ENCODE measurements at regions not wholly inside any gene's neighbourhood (a gene's known extent, or its start where the extent isn't known, plus 50 kb on each side); places are given as distances from the start of the nearest gene placed in this dataset.

GRCh38 chr13:111636804-111637203 is 316.4 kb downstream of the TEX29 start:
- Histone ChIP-seq H2AFZ (ENCODE audit: insufficient read depth, low read depth, low read length, poor library complexity, severe bottlenecking) (no peak overlapping the region), H3K79me2 (ENCODE audit: insufficient read depth, low read length) (no peaks in the 10 kb centered on the region), H3K27me3 (ENCODE audit: control insufficient read depth in 2 of 2, insufficient read depth in 2 of 2, low read length in 2 of 2) (no peaks in the 10 kb centered on the region), H3K9ac (ENCODE audit: insufficient read depth, low read length, poor library complexity, severe bottlenecking) (no peak overlapping the region), H3K4me2 (replicated peaks; ENCODE audit: extremely low read depth, low read length, poor library complexity, severe bottlenecking) (no peak overlapping the region), H3K4me3 (replicated peaks in 1 of 3; ENCODE audit: low read depth in 2 of 3, low read length in 3 of 3) (no peak overlapping the region), H4K20me1 (ENCODE audit: insufficient read depth, low read length) (no peaks in the 10 kb centered on the region), H3K36me3 (replicated peaks in 1 of 2; ENCODE audit: control insufficient read depth in 1 of 2, insufficient read depth in 2 of 2, low read length in 2 of 2) (no peaks in the 10 kb centered on the region), H3K27ac (ENCODE audit: low read depth in 1 of 2, low read length in 2 of 2) (no peak overlapping the region), H3K4me1 (ENCODE audit: control insufficient read depth in 1 of 2, insufficient read depth in 2 of 2, low read length in 2 of 2) (no peaks in the 10 kb centered on the region), H3K9me3 (replicated peaks in 1 of 2; ENCODE audit: control insufficient read depth in 1 of 2, insufficient read depth in 1 of 2, low read length in 2 of 2) (no peaks in the 10 kb centered on the region)
- DNase-seq: no peak
- Mint-ChIP-seq H3K27me3 (ENCODE audit: low read depth in 3 of 3) (peaks cover 0 to 3% (median 0%) of the 10 kb centered on the region in 3 donors), H3K4me1 (no peaks in the 10 kb centered on the region), H3K4me3 (no peak overlapping the region), H3K9me3 (peaks cover 0 to 6% (median 0%) of the 10 kb centered on the region in 7 donors), H3K36me3 (no peaks in the 10 kb centered on the region), H3K27ac (no peak overlapping the region)
- TF ChIP-seq, protein P1, sequence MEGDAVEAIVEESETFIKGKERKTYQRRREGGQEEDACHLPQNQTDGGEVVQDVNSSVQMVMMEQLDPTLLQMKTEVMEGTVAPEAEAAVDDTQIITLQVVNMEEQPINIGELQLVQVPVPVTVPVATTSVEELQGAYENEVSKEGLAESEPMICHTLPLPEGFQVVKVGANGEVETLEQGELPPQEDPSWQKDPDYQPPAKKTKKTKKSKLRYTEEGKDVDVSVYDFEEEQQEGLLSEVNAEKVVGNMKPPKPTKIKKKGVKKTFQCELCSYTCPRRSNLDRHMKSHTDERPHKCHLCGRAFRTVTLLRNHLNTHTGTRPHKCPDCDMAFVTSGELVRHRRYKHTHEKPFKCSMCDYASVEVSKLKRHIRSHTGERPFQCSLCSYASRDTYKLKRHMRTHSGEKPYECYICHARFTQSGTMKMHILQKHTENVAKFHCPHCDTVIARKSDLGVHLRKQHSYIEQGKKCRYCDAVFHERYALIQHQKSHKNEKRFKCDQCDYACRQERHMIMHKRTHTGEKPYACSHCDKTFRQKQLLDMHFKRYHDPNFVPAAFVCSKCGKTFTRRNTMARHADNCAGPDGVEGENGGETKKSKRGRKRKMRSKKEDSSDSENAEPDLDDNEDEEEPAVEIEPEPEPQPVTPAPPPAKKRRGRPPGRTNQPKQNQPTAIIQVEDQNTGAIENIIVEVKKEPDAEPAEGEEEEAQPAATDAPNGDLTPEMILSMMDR (IDR thresholded peaks at IDR 0.05): no peak
- WGBS (ENCODE audit: insufficient coverage): 84% methylated on average over 10 of the region's 11 CpGs
- intact Hi-C loops (cut with micrococcal nuclease): no loop called here

- Histone ChIP-seq H3K9ac (ENCODE audit: insufficient read depth, low read length, poor library complexity, severe bottlenecking) (no peak overlapping the region), H3K36me3 (replicated peaks in 1 of 2; ENCODE audit: control insufficient read depth in 1 of 2, insufficient read depth in 2 of 2, low read length in 2 of 2) (no peaks in the 10 kb centered on the region), H2AFZ (ENCODE audit: insufficient read depth, low read depth, low read length, poor library complexity, severe bottlenecking) (no peak overlapping the region), H3K27ac (ENCODE audit: low read depth in 1 of 2, low read length in 2 of 2) (no peak overlapping the region), H3K4me1 (ENCODE audit: control insufficient read depth in 1 of 2, insufficient read depth in 2 of 2, low read length in 2 of 2) (no peaks in the 10 kb centered on the region), H3K79me2 (ENCODE audit: insufficient read depth, low read length) (no peaks in the 10 kb centered on the region), H3K4me3 (replicated peaks in 1 of 3; ENCODE audit: low read depth in 2 of 3, low read length in 3 of 3) (no peak overlapping the region), H4K20me1 (ENCODE audit: insufficient read depth, low read length) (no peaks in the 10 kb centered on the region), H3K27me3 (ENCODE audit: control insufficient read depth in 2 of 2, insufficient read depth in 2 of 2, low read length in 2 of 2) (no peaks in the 10 kb centered on the region), H3K4me2 (replicated peaks; ENCODE audit: extremely low read depth, low read length, poor library complexity, severe bottlenecking) (no peak overlapping the region), H3K9me3 (replicated peaks in 1 of 2; ENCODE audit: control insufficient read depth in 1 of 2, insufficient read depth in 1 of 2, low read length in 2 of 2) (no peaks in the 10 kb centered on the region)
- TF ChIP-seq, protein P1 (IDR thresholded peaks at IDR 0.05): no peak
- peaks cover 0 to 6% (median 0%) of the 10 kb centered on the region in 7 donors for H3K9me3 Mint-ChIP-seq
- no peaks in the 10 kb centered on the region for H3K36me3 Mint-ChIP-seq
- WGBS (ENCODE audit: insufficient coverage): 96% methylated on average over 12 of the region's 12 CpGs
- H3K4me3 Mint-ChIP-seq: no peak overlapping the region
- no peaks in the 10 kb centered on the region for H3K4me1 Mint-ChIP-seq
- intact Hi-C loops (cut with micrococcal nuclease): no loop called here
- no peak overlapping the region for H3K27ac Mint-ChIP-seq
- DNase-seq: no peak
- H3K27me3 Mint-ChIP-seq (ENCODE audit: low read depth in 3 of 3): peaks cover 0 to 3% (median 0%) of the 10 kb centered on the region in 3 donors
Observed at GRCh38 chr13:111637365-111637764, 316.9 kb downstream of the TEX29 start.

Measured in CD14-positive monocyte (primary cell).